ENCODE measurements at regions not wholly inside any gene's neighbourhood (a gene's known extent, or its start where the extent isn't known, plus 50 kb on each side); places are given as distances from the start of the nearest gene placed in this dataset.

GRCh38 chr20:10990625-10991382 is 317.0 kb upstream of the JAG1 start:
- DNase-seq (ENCODE audit: low spot score), result no peak

GRCh38 chr20:10992731-10993130 is 318.9 kb upstream of the JAG1 start:
- no peak for DNase-seq (ENCODE audit: low spot score)

GRCh38 chr20:10994991-10995700 is 321.3 kb upstream of the JAG1 start:
- DNase-seq (ENCODE audit: low spot score), result no peak

- DNase-seq (ENCODE audit: low spot score), result no peak
Observed at GRCh38 chr20:10998476-10998875, 324.7 kb upstream of the JAG1 start.

GRCh38 chr20:11000416-11000815 is 326.6 kb upstream of the JAG1 start:
- no peak for DNase-seq (ENCODE audit: low spot score)

GRCh38 chr20:11001302-11001701 is 327.5 kb upstream of the JAG1 start:
- DNase-seq (ENCODE audit: low spot score), result no peak

GRCh38 chr20:11001764-11002540 is 328.2 kb upstream of the JAG1 start:
- peak; percentile 43 for DNase-seq (ENCODE audit: low spot score)

- no peak for DNase-seq (ENCODE audit: low spot score)
Observed at GRCh38 chr20:11003341-11003740, 329.5 kb upstream of the JAG1 start.

GRCh38 chr20:11008444-11009033 is 334.7 kb upstream of the JAG1 start:
- peak; percentile 63 for DNase-seq (ENCODE audit: low spot score)

- no peak for DNase-seq (ENCODE audit: low spot score)
Observed at GRCh38 chr20:11011653-11012052, 337.9 kb upstream of the JAG1 start.

GRCh38 chr20:11012975-11013374 is 339.2 kb upstream of the JAG1 start:
- DNase-seq (ENCODE audit: low spot score), result peak; percentile 81

- no peak for DNase-seq (ENCODE audit: low spot score)
Observed at GRCh38 chr20:11013801-11014200, 340.0 kb upstream of the JAG1 start.

GRCh38 chr20:11015440-11015839 is 341.6 kb upstream of the JAG1 start:
- DNase-seq (ENCODE audit: low spot score), result no peak

GRCh38 chr20:11017446-11017845 is 343.6 kb upstream of the JAG1 start:
- DNase-seq (ENCODE audit: low spot score), result no peak

- DNase-seq (ENCODE audit: low spot score), result no peak
Observed at GRCh38 chr20:11018668-11019170, 344.9 kb upstream of the JAG1 start.

- no peak for DNase-seq (ENCODE audit: low spot score)
Observed at GRCh38 chr20:11020712-11021111, 346.9 kb upstream of the JAG1 start.

- no peak for DNase-seq (ENCODE audit: low spot score)
Observed at GRCh38 chr20:11027224-11027623, 353.4 kb upstream of the JAG1 start.

GRCh38 chr20:11030351-11030750 is 356.6 kb upstream of the JAG1 start:
- DNase-seq (ENCODE audit: low spot score), result no peak

- no peak for DNase-seq (ENCODE audit: low spot score)
Observed at GRCh38 chr20:11031300-11031699, 357.5 kb upstream of the JAG1 start.

- DNase-seq (ENCODE audit: low spot score), result no peak
Observed at GRCh38 chr20:11032611-11033010, 358.8 kb upstream of the JAG1 start.

- DNase-seq (ENCODE audit: low spot score), result no peak
Observed at GRCh38 chr20:11034025-11034424, 360.2 kb upstream of the JAG1 start.

GRCh38 chr20:11035211-11035610 is 361.4 kb upstream of the JAG1 start:
- no peak for DNase-seq (ENCODE audit: low spot score)
